ENCODE measurements at regions not wholly inside any gene's neighbourhood (a gene's known extent, or its start where the extent isn't known, plus 50 kb on each side); places are given as distances from the start of the nearest gene placed in this dataset.
A peak's percentile ranks its signal among the peaks of the same experiment; 100 is the strongest.

DNA sequence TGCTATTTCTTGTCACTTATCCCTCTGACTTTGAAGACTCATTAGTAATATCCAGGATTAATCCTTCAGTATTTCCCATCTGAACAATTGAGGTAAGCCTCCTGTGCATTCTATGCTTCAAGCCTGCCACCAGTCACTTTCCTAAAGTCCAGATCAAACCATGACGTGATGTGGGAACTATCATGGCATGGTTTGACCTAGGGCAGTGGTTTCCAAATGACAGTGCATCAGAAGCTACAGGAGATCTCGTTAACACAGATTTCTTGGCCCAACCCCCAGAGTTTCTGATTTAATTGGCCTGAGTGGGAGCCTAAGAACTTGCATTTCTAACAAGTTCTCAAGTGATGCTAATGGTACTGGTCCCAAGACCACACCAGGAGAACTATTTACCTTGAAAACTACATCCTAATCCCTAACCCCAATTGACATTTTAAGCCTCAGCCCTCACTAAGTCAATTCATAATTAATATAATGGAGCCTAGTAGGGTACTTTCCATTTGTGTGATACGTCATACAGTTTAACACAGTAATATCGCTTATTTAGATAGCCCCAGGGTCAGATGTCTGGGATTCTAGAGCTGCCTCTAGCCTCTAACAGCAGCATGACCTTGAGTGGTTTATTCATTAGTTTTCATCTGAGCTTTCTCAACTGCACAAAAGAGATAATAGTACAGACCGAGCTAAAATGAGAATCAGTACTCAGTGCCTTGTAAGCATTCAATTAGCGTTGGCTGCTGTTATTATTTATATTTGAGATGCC, 907.6 kb downstream of the TFAP2A start:
- H3K27me3 ChIP-seq (ENCODE audit: control insufficient read depth, insufficient read depth, low read length) = no peaks in the 10 kb centered on the region
- ChIA-PET POLR2A (no interaction called here), CTCF (no interaction called here)
- no peaks in the 10 kb centered on the region for H3K36me3 ChIP-seq (ENCODE audit: control insufficient read depth, insufficient read depth, low read length)
- H3K4me3 ChIP-seq (ENCODE audit: low read depth in 2 of 2, low read length in 2 of 2) = no peak overlapping the region
- peaks cover 6% of the 10 kb centered on the region; the same call in 1 of the 2 replicates for H3K4me1 ChIP-seq (ENCODE audit: control insufficient read depth, insufficient read depth, low read length)
- TF ChIP-seq, protein P1, sequence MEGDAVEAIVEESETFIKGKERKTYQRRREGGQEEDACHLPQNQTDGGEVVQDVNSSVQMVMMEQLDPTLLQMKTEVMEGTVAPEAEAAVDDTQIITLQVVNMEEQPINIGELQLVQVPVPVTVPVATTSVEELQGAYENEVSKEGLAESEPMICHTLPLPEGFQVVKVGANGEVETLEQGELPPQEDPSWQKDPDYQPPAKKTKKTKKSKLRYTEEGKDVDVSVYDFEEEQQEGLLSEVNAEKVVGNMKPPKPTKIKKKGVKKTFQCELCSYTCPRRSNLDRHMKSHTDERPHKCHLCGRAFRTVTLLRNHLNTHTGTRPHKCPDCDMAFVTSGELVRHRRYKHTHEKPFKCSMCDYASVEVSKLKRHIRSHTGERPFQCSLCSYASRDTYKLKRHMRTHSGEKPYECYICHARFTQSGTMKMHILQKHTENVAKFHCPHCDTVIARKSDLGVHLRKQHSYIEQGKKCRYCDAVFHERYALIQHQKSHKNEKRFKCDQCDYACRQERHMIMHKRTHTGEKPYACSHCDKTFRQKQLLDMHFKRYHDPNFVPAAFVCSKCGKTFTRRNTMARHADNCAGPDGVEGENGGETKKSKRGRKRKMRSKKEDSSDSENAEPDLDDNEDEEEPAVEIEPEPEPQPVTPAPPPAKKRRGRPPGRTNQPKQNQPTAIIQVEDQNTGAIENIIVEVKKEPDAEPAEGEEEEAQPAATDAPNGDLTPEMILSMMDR (IDR thresholded peaks at IDR 0.05) = no peak
- TF ChIP-seq POLR2AphosphoS5 (IDR thresholded peaks at IDR 0.05; ENCODE audit: low read depth, low read length) (no peak), TCF7L2 (IDR thresholded peaks at IDR 0.05; ENCODE audit: low read depth, low read length) (no peak), SIN3A (IDR thresholded peaks at IDR 0.05; ENCODE audit: borderline replicate concordance, insufficient read depth, low read depth, low read length) (no peak)
- TF ChIP-seq, protein P2, sequence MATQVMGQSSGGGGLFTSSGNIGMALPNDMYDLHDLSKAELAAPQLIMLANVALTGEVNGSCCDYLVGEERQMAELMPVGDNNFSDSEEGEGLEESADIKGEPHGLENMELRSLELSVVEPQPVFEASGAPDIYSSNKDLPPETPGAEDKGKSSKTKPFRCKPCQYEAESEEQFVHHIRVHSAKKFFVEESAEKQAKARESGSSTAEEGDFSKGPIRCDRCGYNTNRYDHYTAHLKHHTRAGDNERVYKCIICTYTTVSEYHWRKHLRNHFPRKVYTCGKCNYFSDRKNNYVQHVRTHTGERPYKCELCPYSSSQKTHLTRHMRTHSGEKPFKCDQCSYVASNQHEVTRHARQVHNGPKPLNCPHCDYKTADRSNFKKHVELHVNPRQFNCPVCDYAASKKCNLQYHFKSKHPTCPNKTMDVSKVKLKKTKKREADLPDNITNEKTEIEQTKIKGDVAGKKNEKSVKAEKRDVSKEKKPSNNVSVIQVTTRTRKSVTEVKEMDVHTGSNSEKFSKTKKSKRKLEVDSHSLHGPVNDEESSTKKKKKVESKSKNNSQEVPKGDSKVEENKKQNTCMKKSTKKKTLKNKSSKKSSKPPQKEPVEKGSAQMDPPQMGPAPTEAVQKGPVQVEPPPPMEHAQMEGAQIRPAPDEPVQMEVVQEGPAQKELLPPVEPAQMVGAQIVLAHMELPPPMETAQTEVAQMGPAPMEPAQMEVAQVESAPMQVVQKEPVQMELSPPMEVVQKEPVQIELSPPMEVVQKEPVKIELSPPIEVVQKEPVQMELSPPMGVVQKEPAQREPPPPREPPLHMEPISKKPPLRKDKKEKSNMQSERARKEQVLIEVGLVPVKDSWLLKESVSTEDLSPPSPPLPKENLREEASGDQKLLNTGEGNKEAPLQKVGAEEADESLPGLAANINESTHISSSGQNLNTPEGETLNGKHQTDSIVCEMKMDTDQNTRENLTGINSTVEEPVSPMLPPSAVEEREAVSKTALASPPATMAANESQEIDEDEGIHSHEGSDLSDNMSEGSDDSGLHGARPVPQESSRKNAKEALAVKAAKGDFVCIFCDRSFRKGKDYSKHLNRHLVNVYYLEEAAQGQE (IDR thresholded peaks at IDR 0.05; ENCODE audit: insufficient read depth in 1 of 2, low read depth in 2 of 2, low read length in 1 of 2) = no peak
- DNase-seq (ENCODE audit: low read depth, low spot score) = no peak
- H3K27ac ChIP-seq (ENCODE audit: low read length) = peak overlapping the region; percentile 26; the same call in 1 of the 2 replicates
- intact Hi-C loops (cut with micrococcal nuclease; ENCODE audit: unreplicated experiment) = no loop called here
- BruUV-seq (replicated peaks) = no TSS peak
- in situ Hi-C loops (cut with HindIII; ENCODE audit: low pct_unique_long_range_greater_than_20kb, low sequenced_read_pairs) = no loop called here
- ATAC-seq = no peak
- H3K9me3 ChIP-seq (ENCODE audit: control insufficient read depth, insufficient read depth, low read depth, low read length) = peaks cover 11% of the 10 kb centered on the region

DNA sequence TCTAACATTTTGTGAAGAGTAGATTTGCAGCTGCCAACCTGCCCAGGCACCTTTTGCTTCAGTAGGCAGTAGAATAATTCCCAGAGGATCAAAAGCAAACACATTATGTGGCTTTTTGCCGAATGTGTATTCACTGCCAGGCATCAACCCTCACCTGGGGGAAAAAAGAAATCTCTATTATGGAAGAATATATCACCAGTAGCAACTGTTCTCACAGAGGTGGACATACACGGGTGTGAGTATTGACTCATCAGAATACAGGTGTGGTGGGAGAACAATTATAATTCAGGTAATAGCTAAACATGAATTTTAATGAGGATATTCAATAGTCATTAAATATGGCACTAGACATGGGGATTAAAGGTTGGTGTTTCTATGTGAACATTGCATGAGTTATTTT, 910.7 kb downstream of the TFAP2A start:
- intact Hi-C loops (cut with micrococcal nuclease; ENCODE audit: unreplicated experiment) (no loop called here), in situ Hi-C loops (cut with HindIII; ENCODE audit: low pct_unique_long_range_greater_than_20kb, low sequenced_read_pairs) (no loop called here)
- H3K36me3 ChIP-seq (ENCODE audit: control insufficient read depth, insufficient read depth, low read length) = no peaks in the 10 kb centered on the region
- POLR2A ChIA-PET = no interaction called here
- BruUV-seq (replicated peaks) = no TSS peak
- CTCF ChIA-PET = interaction anchor here (0.6 kb wide), 1 partner anchor 627 kb away, joined by 4 read pairs; no protein-coding TSS in a partner anchor
- no peak for DNase-seq (ENCODE audit: low read depth, low spot score)
- H3K9me3 ChIP-seq (ENCODE audit: control insufficient read depth, insufficient read depth, low read depth, low read length) = peaks cover 21% of the 10 kb centered on the region
- H3K4me1 ChIP-seq (ENCODE audit: control insufficient read depth, insufficient read depth, low read length) = peaks cover 6% of the 10 kb centered on the region; the same call in 1 of the 2 replicates
- no peaks in the 10 kb centered on the region for H3K27me3 ChIP-seq (ENCODE audit: control insufficient read depth, insufficient read depth, low read length)
- H3K27ac ChIP-seq (ENCODE audit: low read length) = peak overlapping the region; percentile 73
- ATAC-seq = no peak
- H3K4me3 ChIP-seq (ENCODE audit: low read depth in 2 of 2, low read length in 2 of 2) = no peak overlapping the region
- TF ChIP-seq, protein P2 (IDR thresholded peaks at IDR 0.05; ENCODE audit: insufficient read depth in 1 of 2, low read depth in 2 of 2, low read length in 1 of 2) = no peak
- TF ChIP-seq, protein P1 (IDR thresholded peaks at IDR 0.05) = no peak
- TF ChIP-seq POLR2AphosphoS5 (IDR thresholded peaks at IDR 0.05; ENCODE audit: low read depth, low read length) (no peak), SIN3A (IDR thresholded peaks at IDR 0.05; ENCODE audit: borderline replicate concordance, insufficient read depth, low read depth, low read length) (no peak), TCF7L2 (IDR thresholded peaks at IDR 0.05; ENCODE audit: low read depth, low read length) (no peak)

All from Panc1 (cell line).